ENCODE measurements at regions not wholly inside any gene's neighbourhood (a gene's known extent, or its start where the extent isn't known, plus 50 kb on each side); places are given as distances from the start of the nearest gene placed in this dataset.

DNA sequence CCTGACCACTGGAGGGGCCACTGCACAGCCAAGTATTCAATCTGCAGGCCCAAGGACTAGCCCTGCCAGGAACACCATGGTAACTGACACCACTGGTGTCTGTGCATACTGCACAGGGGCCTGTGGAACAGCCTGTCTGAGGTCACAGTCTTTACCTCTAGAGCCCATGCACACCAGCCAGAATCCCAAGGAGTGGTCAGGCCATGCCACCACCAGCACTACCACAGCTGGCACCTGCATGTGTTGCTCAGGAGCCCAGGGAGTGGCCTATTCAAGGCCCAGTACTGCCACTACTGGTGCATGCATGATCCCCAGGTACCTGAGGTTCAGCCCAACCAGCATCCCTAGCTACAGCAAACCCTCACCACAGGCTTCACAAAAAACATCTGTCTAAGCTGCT, 546.0 kb upstream of the RGMB start:
- no peak overlapping the region for H2AFZ ChIP-seq (ENCODE audit: low read length)
- no peak overlapping the region for H2BK20ac ChIP-seq (ENCODE audit: low read length)
- peaks cover 0 to 4% of the 10 kb centered on the region in 2 experiments; a peak in 1 of 4 replicates for H3K9me3 ChIP-seq (ENCODE audit: insufficient read depth in 2 of 2, low read depth in 1 of 2, low read length in 1 of 2)
- H3K4ac ChIP-seq (replicated peaks; ENCODE audit: insufficient read length, low read depth, low read length) = no peak overlapping the region
- H3K4me1 ChIP-seq (replicated peaks in 1 of 4; ENCODE audit: control insufficient read depth in 3 of 4, insufficient read depth in 4 of 4, low read length in 3 of 4) = no peaks in the 10 kb centered on the region
- H3K79me2 ChIP-seq (ENCODE audit: control insufficient read depth in 1 of 2, insufficient read depth in 2 of 2, low read length in 2 of 2) = no peaks in the 10 kb centered on the region
- no peak overlapping the region for H3K56ac ChIP-seq (replicated peaks; ENCODE audit: insufficient read length, low read depth, low read length)
- CTCF ChIA-PET (ENCODE audit: partially characterized antibody) = no interaction called here
- no peak overlapping the region for H4K5ac ChIP-seq (ENCODE audit: insufficient read length, low read depth, low read length)
- no peak overlapping the region for H3K4me3 ChIP-seq (ENCODE audit: extremely low read depth in 1 of 4, insufficient read depth in 2 of 4, low read depth in 3 of 4, low read length in 4 of 4)
- no peaks in the 10 kb centered on the region for H3K27me3 ChIP-seq (replicated peaks in 1 of 4; ENCODE audit: control insufficient read depth in 3 of 4, extremely low read depth in 1 of 4, insufficient read depth in 3 of 4, low read length in 3 of 4)
- no peak for TF ChIP-seq RNF2 (IDR thresholded peaks at IDR 0.05; ENCODE audit: borderline replicate concordance, low read depth, low read length, missing control alignments, poor library complexity, severe bottlenecking)
- TF ChIP-seq MAFK (IDR thresholded peaks at IDR 0.05; ENCODE audit: low read depth, low read length) = no peak
- no peak for TF ChIP-seq HDAC2 (IDR thresholded peaks at IDR 0.05; ENCODE audit: borderline replicate concordance in 1 of 2, low read depth in 2 of 2, low read length in 2 of 2)
- TF ChIP-seq SP1 (IDR thresholded peaks at IDR 0.05; ENCODE audit: low read depth, low read length) = no peak
- TF ChIP-seq TCF12 (IDR thresholded peaks at IDR 0.05; ENCODE audit: low read depth, low read length) = no peak
- H3K27ac ChIP-seq (ENCODE audit: low read depth, low read length) = no peak overlapping the region
- POLR2A ChIA-PET (ENCODE audit: partially characterized antibody) = no interaction called here
- H3K4me2 ChIP-seq (ENCODE audit: insufficient read depth in 1 of 2, low read depth in 2 of 2, low read length in 2 of 2) = no peak overlapping the region
- H3K23me2 ChIP-seq (ENCODE audit: low read depth, low read length) = no peaks in the 10 kb centered on the region
- DNase-seq (ENCODE audit: low read depth in 1 of 2, low spot score in 2 of 2) (no peak), FAIRE-seq (no peak)
- H3K36me3 ChIP-seq (ENCODE audit: control insufficient read depth in 2 of 4, insufficient read depth in 4 of 4, low read length in 3 of 4) = no peaks in the 10 kb centered on the region
- no peak overlapping the region for H3K18ac ChIP-seq (ENCODE audit: extremely low read depth, low read length)
- no peak overlapping the region for H3K9ac ChIP-seq (replicated peaks in 1 of 4; ENCODE audit: extremely low read depth in 1 of 4, low read depth in 3 of 4, low read length in 3 of 4)
- no peaks in the 10 kb centered on the region for H4K20me1 ChIP-seq (replicated peaks in 1 of 2; ENCODE audit: control insufficient read depth in 1 of 2, insufficient read depth in 2 of 2, low read length in 2 of 2)
- no peak overlapping the region for H3K23ac ChIP-seq (ENCODE audit: insufficient read length)
- no peak overlapping the region; the same call in 1 of the 2 replicates for H4K8ac ChIP-seq (ENCODE audit: extremely low read depth, insufficient read depth, low read length)
- H2BK15ac ChIP-seq (ENCODE audit: low read length) = no peak overlapping the region
- H2BK12ac ChIP-seq (ENCODE audit: low read depth, low read length) = no peak overlapping the region
- no peak overlapping the region for H3K14ac ChIP-seq (ENCODE audit: insufficient read length)
- no peaks in the 10 kb centered on the region for H3K79me1 ChIP-seq (ENCODE audit: low read depth, low read length)
- H2BK5ac ChIP-seq (ENCODE audit: low read depth, low read length) = no peak overlapping the region
- no peak overlapping the region for H2AK5ac ChIP-seq (ENCODE audit: low read depth, low read length)
- H2BK120ac ChIP-seq (replicated peaks; ENCODE audit: low read depth, low read length) = no peak overlapping the region
- no peak overlapping the region for H4K91ac ChIP-seq (replicated peaks; ENCODE audit: insufficient read length, low read length)

Data from H1 (cell line).